B cell (primary cell): ENCODE measurements at regions not wholly inside any gene's neighbourhood (a gene's known extent, or its start where the extent isn't known, plus 50 kb on each side); places are given as distances from the start of the nearest gene placed in this dataset.

Experiments used
- ATAC-seq: fragments of 200-7000 bp; cut with Tn5 transposase; one replicate; pipeline ENCODE4 v1.10.0; 2021; ENCODE audit warnings: low read depth, mild to moderate bottlenecking, moderate number of reproducible peaks, moderate library complexity
- CTCF ChIA-PET: fragments of 350-600 bp; sonication (Branson Sonifier 250); formaldehyde crosslinking; loops from one replicate; lab custom pipeline; 2021; ENCODE audit warnings: antibody characterized with exemption, inconsistent platforms; lab: Charles Lee
- POLR2A ChIA-PET: fragments of 350-600 bp; sonication (Branson Sonifier 250); formaldehyde crosslinking; loops from one replicate; lab custom pipeline; 2021; ENCODE audit warnings: antibody characterized with exemption; lab: Charles Lee
- DNase-seq: peaks from one replicate; pipeline ENCODE4 v3.0.0; 2013
- H2AFZ ChIP-seq: 2 replicates; pipeline ENCODE4 v1.6.1; 2012; ENCODE audit warnings: mild to moderate bottlenecking, low read depth, low read length; ENCODE audit not compliant: insufficient read depth, poor library complexity, severe bottlenecking
- H3K27ac ChIP-seq, 2 donors: 1 replicate in 1 of 2; 2 replicates in 1 of 2; pipeline ENCODE4 v1.5.1; 2012 to 2013; ENCODE audit warnings: low read length in 2 of 2, mild to moderate bottlenecking in 2 of 2, moderate library complexity in 1 of 2
- H3K27me3 ChIP-seq, 4 experiments: fragments of 200-600 bp in 1 of 4; sonication (generic) in 1 of 4; replicated peaks in 1 of 4; 1 replicate in 2 of 4; 2 replicates in 2 of 4; pipeline versions ENCODE4 v1.6.1 to v1.7.0; 2013 to 2016; ENCODE audit warnings: low read length in 3 of 4, mild to moderate bottlenecking in 2 of 4, mixed read lengths in 1 of 4, moderate library complexity in 1 of 4; ENCODE audit not compliant: insufficient read depth in 4 of 4, control insufficient read depth in 3 of 4; ENCODE audit errors: control extremely low read depth in 1 of 4
- H3K36me3 ChIP-seq, 2 experiments: replicated peaks in 1 of 2; 1 replicate in 1 of 2; 2 replicates in 1 of 2; pipeline versions ENCODE4 v1.6.1 to v1.7.1; 2013; ENCODE audit warnings: low read length in 1 of 2; ENCODE audit not compliant: insufficient read depth in 2 of 2, control insufficient read depth in 1 of 2; ENCODE audit errors: control extremely low read depth in 1 of 2, extremely low read depth in 1 of 2
- H3K4me1 ChIP-seq, 2 donors: fragments of 200-600 bp in 1 of 2; sonication (generic) in 1 of 2; 1 replicate in 1 of 2; 2 replicates in 1 of 2; pipeline versions ENCODE4 v1.5.1 to v1.6.1; 2013 to 2017; ENCODE audit warnings: low read length in 2 of 2; ENCODE audit not compliant: control insufficient read depth in 2 of 2, insufficient read depth in 2 of 2
- H3K4me2 ChIP-seq: replicated peaks from 2 replicates; pipeline ENCODE3; 2012; ENCODE audit warnings: mild to moderate bottlenecking, low read depth, low read length; ENCODE audit not compliant: poor library complexity, severe bottlenecking
- H3K4me3 ChIP-seq, 5 experiments: fragments of 200-600 bp in 1 of 5; sonication (generic) in 1 of 5; 1 replicate in 3 of 5; 2 replicates in 2 of 5; pipeline versions ENCODE4 v1.5.1 to v1.7.0; 2011 to 2016; ENCODE audit warnings: low read length in 4 of 5, mild to moderate bottlenecking in 4 of 5, low read depth in 2 of 5, control low read depth in 1 of 5, moderate library complexity in 1 of 5; ENCODE audit not compliant: insufficient read depth in 1 of 5; ENCODE audit errors: control extremely low read depth in 1 of 5, extremely low read depth in 1 of 5
- H3K79me2 ChIP-seq: fragments of 200-600 bp; sonication (generic); one replicate; pipeline ENCODE4 v1.6.0; 2016; ENCODE audit warnings: low read length; ENCODE audit not compliant: control insufficient read depth, insufficient read depth
- H3K9ac ChIP-seq: fragments of 200-600 bp; sonication (generic); 2 replicates; pipeline ENCODE4 v1.6.1; 2017; ENCODE audit warnings: mild to moderate bottlenecking, low read length, moderate library complexity
- H3K9me3 ChIP-seq, 3 donors: one replicate each; pipeline versions ENCODE4 v1.6.1 to v1.7.1; 2013; ENCODE audit warnings: low read length in 2 of 3; ENCODE audit not compliant: control insufficient read depth in 2 of 3, insufficient read depth in 1 of 3; ENCODE audit errors: control extremely low read depth in 1 of 3
- H4K20me1 ChIP-seq: 2 replicates; pipeline ENCODE4 v1.6.0; 2012; ENCODE audit warnings: mild to moderate bottlenecking, low read length; ENCODE audit not compliant: insufficient read depth, control insufficient read depth, poor library complexity, severe bottlenecking
- H3K27ac Mint-ChIP-seq: one replicate; pipeline ENCODE4 v1.8.0; 2021; ENCODE audit warnings: mixed read lengths
- H3K27me3 Mint-ChIP-seq: one replicate; pipeline ENCODE4 v1.8.0; 2021; ENCODE audit warnings: mixed read lengths
- H3K4me1 Mint-ChIP-seq: one replicate; pipeline ENCODE4 v1.8.0; 2021; ENCODE audit warnings: mixed read lengths
- H3K4me3 Mint-ChIP-seq: one replicate; pipeline ENCODE4 v1.8.0; 2021; ENCODE audit warnings: mixed read lengths
- H3K9me3 Mint-ChIP-seq: one replicate; pipeline ENCODE4 v1.8.0; 2022; ENCODE audit warnings: mixed read lengths; ENCODE audit not compliant: insufficient read depth
- EZH2 ChIP-seq: IDR thresholded peaks from 2 replicates; pipeline ENCODE4 v1.6.1; 2012; ENCODE audit warnings: borderline replicate concordance, low read depth, mild to moderate bottlenecking, moderate library complexity, low read length; ENCODE audit not compliant: insufficient read depth, poor library complexity, severe bottlenecking
- WGBS: methylation state at CpG from one replicate; pipeline ENCODE4 v1.1.5; 2013; ENCODE audit warnings: missing lambda C conversion rate; ENCODE audit not compliant: insufficient coverage; 5-methylcytosine and 5-hydroxymethylcytosine counted together
- intact Hi-C: fragments of 100-400 bp; cut with micrococcal nuclease; formaldehyde crosslinking; loops from one replicate; pipeline ENCODE4 v1.10.0; 2022
- TF ChIP-seq, protein P1 (sequence below): fragments of 200-600 bp; IDR thresholded peaks from one replicate; pipeline ENCODE4 v1.8.0; 2022; ENCODE audit warnings: antibody characterized with exemption, mild to moderate bottlenecking

DNA sequence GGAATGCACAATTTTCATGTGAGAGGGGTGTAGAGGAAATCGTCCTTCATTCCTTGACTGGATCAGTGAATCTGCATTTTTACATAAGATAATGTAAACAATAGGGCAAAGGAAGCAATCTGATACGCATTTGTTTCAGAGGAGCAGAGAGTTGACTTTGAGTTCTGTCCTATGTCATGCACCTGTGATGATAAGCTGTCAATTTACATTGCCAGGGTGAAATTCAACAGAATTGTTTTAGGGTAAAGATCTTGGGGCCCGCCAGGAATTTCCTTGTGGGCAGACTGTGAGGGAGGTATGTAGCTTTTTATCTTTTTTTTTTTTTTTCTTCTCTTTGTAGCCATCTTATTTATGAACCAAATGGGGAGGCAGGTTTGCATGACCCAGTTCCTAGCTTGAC is 58.3 kb upstream of the LARP1 start:
- CTCF ChIA-PET, result no interaction called here
- 81% methylated on average over 2 of the region's 3 CpGs for WGBS

DNA sequence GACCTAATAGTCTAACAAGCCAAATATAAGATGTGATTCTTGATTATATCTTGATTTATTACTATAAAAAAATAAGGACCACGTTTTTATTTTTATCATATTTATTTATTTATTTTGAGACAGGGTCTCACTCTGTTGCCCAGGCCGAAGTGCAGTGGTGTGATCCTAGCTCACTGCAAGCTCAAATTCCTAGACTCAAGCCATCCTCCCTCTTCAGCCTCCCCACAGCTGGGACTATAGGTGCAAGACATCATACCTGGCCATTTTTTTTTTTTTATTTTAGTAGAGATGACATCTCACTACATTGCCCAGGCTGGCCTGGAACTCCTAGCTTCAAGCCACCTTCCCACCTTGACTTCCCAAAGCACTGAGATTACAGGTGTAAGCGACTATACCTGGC is 61.0 kb upstream of the LARP1 start:
- H3K79me2 ChIP-seq, result no peaks in the 10 kb centered on the region

More for the DNA sequence above, 58.3 kb upstream of the LARP1 start:
- Histone ChIP-seq H3K9me3 (no peaks in the 10 kb centered on the region), H2AFZ (no peak overlapping the region), H3K36me3 (no peaks in the 10 kb centered on the region), H3K9ac (no peak overlapping the region), H4K20me1 (no peaks in the 10 kb centered on the region), H3K27ac (no peak overlapping the region), H3K79me2 (no peaks in the 10 kb centered on the region), H3K4me3 (no peak overlapping the region), H3K4me1 (no peaks in the 10 kb centered on the region), H3K27me3 (no peaks in the 10 kb centered on the region), H3K4me2 (no peak overlapping the region)
- Mint-ChIP-seq H3K27me3 (peaks cover 3% of the 10 kb centered on the region), H3K9me3 (no peaks in the 10 kb centered on the region), H3K4me1 (no peaks in the 10 kb centered on the region), H3K27ac (no peak overlapping the region), H3K4me3 (no peak overlapping the region)
- intact Hi-C loops, result no loop called here
- no peak for TF ChIP-seq EZH2
- TF ChIP-seq, protein P1, sequence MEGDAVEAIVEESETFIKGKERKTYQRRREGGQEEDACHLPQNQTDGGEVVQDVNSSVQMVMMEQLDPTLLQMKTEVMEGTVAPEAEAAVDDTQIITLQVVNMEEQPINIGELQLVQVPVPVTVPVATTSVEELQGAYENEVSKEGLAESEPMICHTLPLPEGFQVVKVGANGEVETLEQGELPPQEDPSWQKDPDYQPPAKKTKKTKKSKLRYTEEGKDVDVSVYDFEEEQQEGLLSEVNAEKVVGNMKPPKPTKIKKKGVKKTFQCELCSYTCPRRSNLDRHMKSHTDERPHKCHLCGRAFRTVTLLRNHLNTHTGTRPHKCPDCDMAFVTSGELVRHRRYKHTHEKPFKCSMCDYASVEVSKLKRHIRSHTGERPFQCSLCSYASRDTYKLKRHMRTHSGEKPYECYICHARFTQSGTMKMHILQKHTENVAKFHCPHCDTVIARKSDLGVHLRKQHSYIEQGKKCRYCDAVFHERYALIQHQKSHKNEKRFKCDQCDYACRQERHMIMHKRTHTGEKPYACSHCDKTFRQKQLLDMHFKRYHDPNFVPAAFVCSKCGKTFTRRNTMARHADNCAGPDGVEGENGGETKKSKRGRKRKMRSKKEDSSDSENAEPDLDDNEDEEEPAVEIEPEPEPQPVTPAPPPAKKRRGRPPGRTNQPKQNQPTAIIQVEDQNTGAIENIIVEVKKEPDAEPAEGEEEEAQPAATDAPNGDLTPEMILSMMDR, result no peak
- POLR2A ChIA-PET, result no interaction called here
- no peak for DNase-seq
- ATAC-seq, result no peak

More for the DNA sequence above, 61.0 kb upstream of the LARP1 start:
- Histone ChIP-seq H3K4me3 (no peak overlapping the region), H3K4me1 (no peaks in the 10 kb centered on the region), H3K36me3 (no peaks in the 10 kb centered on the region), H3K9ac (no peak overlapping the region), H3K27ac (no peak overlapping the region), H3K4me2 (no peak overlapping the region), H3K27me3 (no peaks in the 10 kb centered on the region), H2AFZ (no peak overlapping the region), H3K9me3 (peaks cover 0 to 5% (median 0%) of the 10 kb centered on the region in 3 donors), H4K20me1 (no peaks in the 10 kb centered on the region)
- no CpG with 5 or more reads among the region's 3 CpGs for WGBS
- no peaks in the 10 kb centered on the region for H3K4me1 Mint-ChIP-seq
- TF ChIP-seq, protein P1, result no peak
- no peak for TF ChIP-seq EZH2
- POLR2A ChIA-PET, result no interaction called here
- intact Hi-C loops, result no loop called here
- peaks cover 4% of the 10 kb centered on the region for H3K27me3 Mint-ChIP-seq
- H3K4me3 Mint-ChIP-seq, result no peak overlapping the region
- DNase-seq, result no peak
- H3K27ac Mint-ChIP-seq, result no peak overlapping the region
- ATAC-seq, result no peak
- H3K9me3 Mint-ChIP-seq, result no peaks in the 10 kb centered on the region
- CTCF ChIA-PET, result interaction anchor here (0.6 to 1.3 kb wide), 2 partner anchors 10 to 44 kb away, joined by 4 to 5 read pairs; no protein-coding TSS in a partner anchor
